Stimulated activated effector memory CD8-positive, alpha-beta T cell treated with anti-CD3 and anti-CD28 coated beads, Interleukin-12 subunit alpha, Interleukin-12 subunit beta, amount 100 ng/mL, for 72 hours (primary cell): ENCODE measurements at regions not wholly inside any gene's neighbourhood (a gene's known extent, or its start where the extent isn't known, plus 50 kb on each side); places are given as distances from the start of the nearest gene placed in this dataset.

ENCODE experiments used
- ATAC-seq: fragments of 150-1000 bp; cut with Tn5 transposase; 2 replicates; pipeline ENCODE4 v1.10.0; 2021
- DNase-seq, 2 donors: peaks; one replicate each; pipeline ENCODE4 v3.0.0; 2021 to 2022; ENCODE audit warnings: low spot score in 2 of 2
- H3K27ac Mint-ChIP-seq: one replicate; pipeline ENCODE4 v1.8.0; 2022; ENCODE audit warnings: mild to moderate bottlenecking, mixed read lengths
- H3K36me3 Mint-ChIP-seq: one replicate; pipeline ENCODE4 v1.8.0; 2022; ENCODE audit warnings: mild to moderate bottlenecking, mixed read lengths
- H3K4me1 Mint-ChIP-seq: one replicate; pipeline ENCODE4 v1.8.0; 2022; ENCODE audit warnings: mixed read lengths
- H3K4me3 Mint-ChIP-seq: one replicate; pipeline ENCODE4 v1.8.0; 2022; ENCODE audit warnings: mild to moderate bottlenecking, mixed read lengths
- H3K9me3 Mint-ChIP-seq: one replicate; pipeline ENCODE4 v1.8.0; 2022; ENCODE audit warnings: mixed read lengths

- ATAC-seq (no peak), DNase-seq (no peak)
- H3K9me3 Mint-ChIP-seq, result no peaks in the 10 kb centered on the region
- peaks cover 8% of the 10 kb centered on the region for H3K4me1 Mint-ChIP-seq
- no peaks in the 10 kb centered on the region for H3K36me3 Mint-ChIP-seq
- no peak overlapping the region for H3K4me3 Mint-ChIP-seq
- no peak overlapping the region for H3K27ac Mint-ChIP-seq
Observed at GRCh38 chr17:27982688-27983087, 59.8 kb upstream of the NLK start.

- Mint-ChIP-seq H3K27ac (no peak overlapping the region), H3K4me3 (no peak overlapping the region), H3K36me3 (no peaks in the 10 kb centered on the region), H3K4me1 (peaks cover 8% of the 10 kb centered on the region), H3K9me3 (no peaks in the 10 kb centered on the region)
- DNase-seq (no peak), ATAC-seq (no peak)
Observed at GRCh38 chr17:27983853-27984252, 58.6 kb upstream of the NLK start.

GRCh38 chr17:27984404-27984803, 58.1 kb upstream of the NLK start:
- H3K36me3 Mint-ChIP-seq, result no peaks in the 10 kb centered on the region
- no peak overlapping the region for H3K27ac Mint-ChIP-seq
- ATAC-seq (no peak), DNase-seq (no peak)
- no peak overlapping the region for H3K4me3 Mint-ChIP-seq
- H3K9me3 Mint-ChIP-seq, result no peaks in the 10 kb centered on the region
- H3K4me1 Mint-ChIP-seq, result peaks cover 8% of the 10 kb centered on the region

- Mint-ChIP-seq H3K9me3 (no peaks in the 10 kb centered on the region), H3K4me3 (no peak overlapping the region), H3K36me3 (no peaks in the 10 kb centered on the region), H3K4me1 (peaks cover 8% of the 10 kb centered on the region), H3K27ac (no peak overlapping the region)
- no peak for DNase-seq
- ATAC-seq, result no peak
Observed at GRCh38 chr17:27984816-27985215, 57.7 kb upstream of the NLK start.

GRCh38 chr17:27985306-27985705, 57.2 kb upstream of the NLK start:
- no peaks in the 10 kb centered on the region for H3K36me3 Mint-ChIP-seq
- peaks cover 8% of the 10 kb centered on the region for H3K4me1 Mint-ChIP-seq
- ATAC-seq, result no peak
- H3K9me3 Mint-ChIP-seq, result no peaks in the 10 kb centered on the region
- no peak overlapping the region for H3K4me3 Mint-ChIP-seq
- H3K27ac Mint-ChIP-seq, result no peak overlapping the region
- no peak for DNase-seq

GRCh38 chr17:27985736-27986399, 56.6 kb upstream of the NLK start:
- peaks cover 8% of the 10 kb centered on the region for H3K4me1 Mint-ChIP-seq
- ATAC-seq (no peak), DNase-seq (no peak)
- no peak overlapping the region for H3K27ac Mint-ChIP-seq
- H3K36me3 Mint-ChIP-seq, result no peaks in the 10 kb centered on the region
- no peak overlapping the region for H3K4me3 Mint-ChIP-seq
- no peaks in the 10 kb centered on the region for H3K9me3 Mint-ChIP-seq

GRCh38 chr17:27986805-27987684, 55.4 kb upstream of the NLK start:
- Mint-ChIP-seq H3K27ac (no peak overlapping the region), H3K4me1 (peaks cover 8% of the 10 kb centered on the region), H3K9me3 (no peaks in the 10 kb centered on the region), H3K36me3 (no peaks in the 10 kb centered on the region), H3K4me3 (no peak overlapping the region)
- ATAC-seq, result no peak
- no peak for DNase-seq

GRCh38 chr17:27989046-27989445, 53.4 kb upstream of the NLK start:
- Mint-ChIP-seq H3K36me3 (no peaks in the 10 kb centered on the region), H3K9me3 (no peaks in the 10 kb centered on the region), H3K4me3 (no peak overlapping the region), H3K27ac (no peak overlapping the region), H3K4me1 (peaks cover 8% of the 10 kb centered on the region)
- ATAC-seq (no peak), DNase-seq (no peak)

- no peak for ATAC-seq
- H3K4me3 Mint-ChIP-seq, result no peak overlapping the region
- no peaks in the 10 kb centered on the region for H3K36me3 Mint-ChIP-seq
- H3K4me1 Mint-ChIP-seq, result peaks cover 4% of the 10 kb centered on the region
- no peaks in the 10 kb centered on the region for H3K9me3 Mint-ChIP-seq
- DNase-seq, result no peak
- no peak overlapping the region for H3K27ac Mint-ChIP-seq
Observed at GRCh38 chr17:27990100-27990499, 52.4 kb upstream of the NLK start.

GRCh38 chr17:27990979-27991378, 51.5 kb upstream of the NLK start:
- H3K4me1 Mint-ChIP-seq, result no peaks in the 10 kb centered on the region
- no peak overlapping the region for H3K27ac Mint-ChIP-seq
- DNase-seq, result no peak
- no peaks in the 10 kb centered on the region for H3K36me3 Mint-ChIP-seq
- no peak overlapping the region for H3K4me3 Mint-ChIP-seq
- no peak for ATAC-seq
- no peaks in the 10 kb centered on the region for H3K9me3 Mint-ChIP-seq

- no peak for ATAC-seq
- no peak overlapping the region for H3K4me3 Mint-ChIP-seq
- H3K27ac Mint-ChIP-seq, result no peak overlapping the region
- no peaks in the 10 kb centered on the region for H3K36me3 Mint-ChIP-seq
- DNase-seq, result no peak
- no peaks in the 10 kb centered on the region for H3K4me1 Mint-ChIP-seq
- H3K9me3 Mint-ChIP-seq, result no peaks in the 10 kb centered on the region
Observed at GRCh38 chr17:27991462-27991993, 50.9 kb upstream of the NLK start.
